OCI-LY1 (cell line): ENCODE measurements at regions not wholly inside any gene's neighbourhood (a gene's known extent, or its start where the extent isn't known, plus 50 kb on each side); places are given as distances from the start of the nearest gene placed in this dataset.

Experiments
- EZH2 ChIP-seq: fragments of 200-600 bp; sonication (generic), shearing (Covaris generic); IDR thresholded peaks from 2 replicates; pipeline ENCODE4 v1.8.0; 2017; ENCODE audit warnings: borderline replicate concordance, mixed run types, mild to moderate bottlenecking, antibody characterized with exemption, low read length, moderate library complexity, mixed read lengths
- TF ChIP-seq, protein P1 (sequence below): fragments of 200-600 bp; sonication (generic), shearing (Covaris generic); IDR thresholded peaks from 2 replicates; pipeline ENCODE4 v1.5.1; 2017; ENCODE audit warnings: mild to moderate bottlenecking, antibody characterized with exemption, low read length, moderate library complexity, mixed read lengths

DNA sequence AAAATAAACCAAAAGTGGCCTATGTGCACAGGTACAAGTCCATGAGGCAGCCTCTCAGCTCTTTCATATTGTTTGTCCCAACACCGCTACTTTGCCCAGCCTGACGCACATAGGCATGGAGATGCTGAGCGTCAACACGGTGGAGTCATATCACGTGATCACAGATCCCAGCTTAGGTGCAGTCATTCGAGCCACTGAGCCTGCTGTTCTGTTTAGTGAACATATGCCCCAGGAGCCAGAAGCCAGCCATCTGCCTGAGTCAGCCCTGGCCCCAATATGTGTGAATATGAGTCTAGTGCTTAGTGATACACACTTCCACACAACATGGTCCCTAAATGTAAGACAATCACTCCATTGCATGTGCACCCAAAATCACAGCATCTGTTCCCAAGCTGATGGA is 88.2 kb upstream of the LCLAT1 start:
- TF ChIP-seq, protein P1, sequence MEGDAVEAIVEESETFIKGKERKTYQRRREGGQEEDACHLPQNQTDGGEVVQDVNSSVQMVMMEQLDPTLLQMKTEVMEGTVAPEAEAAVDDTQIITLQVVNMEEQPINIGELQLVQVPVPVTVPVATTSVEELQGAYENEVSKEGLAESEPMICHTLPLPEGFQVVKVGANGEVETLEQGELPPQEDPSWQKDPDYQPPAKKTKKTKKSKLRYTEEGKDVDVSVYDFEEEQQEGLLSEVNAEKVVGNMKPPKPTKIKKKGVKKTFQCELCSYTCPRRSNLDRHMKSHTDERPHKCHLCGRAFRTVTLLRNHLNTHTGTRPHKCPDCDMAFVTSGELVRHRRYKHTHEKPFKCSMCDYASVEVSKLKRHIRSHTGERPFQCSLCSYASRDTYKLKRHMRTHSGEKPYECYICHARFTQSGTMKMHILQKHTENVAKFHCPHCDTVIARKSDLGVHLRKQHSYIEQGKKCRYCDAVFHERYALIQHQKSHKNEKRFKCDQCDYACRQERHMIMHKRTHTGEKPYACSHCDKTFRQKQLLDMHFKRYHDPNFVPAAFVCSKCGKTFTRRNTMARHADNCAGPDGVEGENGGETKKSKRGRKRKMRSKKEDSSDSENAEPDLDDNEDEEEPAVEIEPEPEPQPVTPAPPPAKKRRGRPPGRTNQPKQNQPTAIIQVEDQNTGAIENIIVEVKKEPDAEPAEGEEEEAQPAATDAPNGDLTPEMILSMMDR = no peak
- no peak for TF ChIP-seq EZH2
